ENCODE measurements at regions not wholly inside any gene's neighbourhood (a gene's known extent, or its start where the extent isn't known, plus 50 kb on each side); places are given as distances from the start of the nearest gene placed in this dataset.

GRCh38 chr10:9850415-9850814 is 1167.3 kb upstream of the CELF2 start:
- no peak for TF ChIP-seq TAF1 (IDR thresholded peaks at IDR 0.05; ENCODE audit: low read depth)
- no peak for TF ChIP-seq REST (IDR thresholded peaks at IDR 0.05; ENCODE audit: low read depth)
- TF ChIP-seq, protein P1, sequence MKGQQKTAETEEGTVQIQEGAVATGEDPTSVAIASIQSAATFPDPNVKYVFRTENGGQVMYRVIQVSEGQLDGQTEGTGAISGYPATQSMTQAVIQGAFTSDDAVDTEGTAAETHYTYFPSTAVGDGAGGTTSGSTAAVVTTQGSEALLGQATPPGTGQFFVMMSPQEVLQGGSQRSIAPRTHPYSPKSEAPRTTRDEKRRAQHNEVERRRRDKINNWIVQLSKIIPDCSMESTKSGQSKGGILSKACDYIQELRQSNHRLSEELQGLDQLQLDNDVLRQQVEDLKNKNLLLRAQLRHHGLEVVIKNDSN (IDR thresholded peaks at IDR 0.05): no peak
- no peak for TF ChIP-seq EP300 (IDR thresholded peaks at IDR 0.05; ENCODE audit: borderline replicate concordance)
- TF ChIP-seq RAD21 (IDR thresholded peaks at IDR 0.05; ENCODE audit: low read depth): no peak
- no peak for TF ChIP-seq CREB1 (IDR thresholded peaks at IDR 0.05; ENCODE audit: low read depth)
- TF ChIP-seq MAX (IDR thresholded peaks at IDR 0.05): no peak
- TF ChIP-seq CEBPB (IDR thresholded peaks at IDR 0.05): no peak
- no peak for TF ChIP-seq NFIC (IDR thresholded peaks at IDR 0.05)

GRCh38 chr10:9851808-9852207 is 1165.9 kb upstream of the CELF2 start:
- TF ChIP-seq, protein P1 (IDR thresholded peaks at IDR 0.05): no peak
- TF ChIP-seq NFIC (IDR thresholded peaks at IDR 0.05) (no peak), EGR1 (IDR thresholded peaks at IDR 0.05) (no peak), CEBPB (IDR thresholded peaks at IDR 0.05) (no peak), FOXM1 (IDR thresholded peaks at IDR 0.05; ENCODE audit: borderline replicate concordance, low read depth) (no peak), ZBTB7A (IDR thresholded peaks at IDR 0.05; ENCODE audit: low read depth) (no peak), EP300 (IDR thresholded peaks at IDR 0.05; ENCODE audit: borderline replicate concordance) (no peak), YY1 (IDR thresholded peaks at IDR 0.05; ENCODE audit: low read depth) (no peak), RAD21 (IDR thresholded peaks at IDR 0.05; ENCODE audit: low read depth) (no peak), TEAD4 (IDR thresholded peaks at IDR 0.05) (no peak), REST (IDR thresholded peaks at IDR 0.05; ENCODE audit: low read depth) (no peak), TCF12 (IDR thresholded peaks at IDR 0.05; ENCODE audit: low read depth) (no peak), MAX (IDR thresholded peaks at IDR 0.05) (no peak), CREB1 (IDR thresholded peaks at IDR 0.05; ENCODE audit: low read depth) (no peak), TAF1 (IDR thresholded peaks at IDR 0.05; ENCODE audit: low read depth) (no peak)

DNA sequence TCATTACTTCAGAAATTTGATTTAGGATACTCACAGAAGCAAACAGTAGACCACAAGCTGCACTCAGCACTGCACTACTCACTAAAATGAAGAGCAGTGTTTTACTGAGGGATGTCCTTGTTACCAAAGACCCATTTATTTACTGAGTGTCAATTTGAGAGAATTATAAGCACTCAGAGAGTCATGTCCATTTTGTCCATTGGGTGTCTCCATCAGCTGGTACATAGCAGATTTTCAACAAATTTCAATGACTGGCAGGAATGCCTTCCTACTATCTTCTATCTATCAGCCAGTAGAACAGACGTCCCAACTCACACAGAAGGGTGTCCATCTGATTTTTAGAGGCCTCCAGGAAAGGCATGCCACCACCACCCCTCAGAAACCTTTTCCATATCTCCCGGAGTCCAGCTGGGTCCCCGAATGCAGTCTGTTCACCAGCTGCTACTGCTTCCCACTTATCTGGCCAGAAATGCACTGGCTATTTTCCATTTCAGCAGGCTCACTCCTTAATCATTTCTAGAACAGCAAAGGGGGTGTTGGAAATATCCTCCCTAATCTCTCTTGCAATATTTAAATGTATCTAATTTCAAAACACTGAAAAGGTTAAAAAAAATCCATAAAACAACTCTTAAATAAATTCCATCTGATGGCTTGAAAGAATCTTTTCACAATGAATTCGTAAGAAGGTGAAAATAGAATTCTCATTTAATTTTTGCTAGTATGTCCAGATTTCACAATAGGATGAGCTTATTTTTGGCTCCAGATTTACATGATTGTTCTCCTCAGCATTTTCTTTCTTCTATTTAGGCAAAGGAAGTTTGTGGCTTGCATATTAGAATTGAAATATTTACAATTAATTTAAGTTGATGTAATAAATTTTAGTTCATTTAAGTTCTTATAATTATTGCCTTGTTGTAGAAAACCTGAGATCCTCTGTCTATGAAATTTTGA is 1164.0 kb upstream of the CELF2 start:
- no peak for TF ChIP-seq FOXM1 (IDR thresholded peaks at IDR 0.05; ENCODE audit: borderline replicate concordance, low read depth)
- TF ChIP-seq RAD21 (IDR thresholded peaks at IDR 0.05; ENCODE audit: low read depth): no peak
- no peak for TF ChIP-seq TAF1 (IDR thresholded peaks at IDR 0.05; ENCODE audit: low read depth)
- TF ChIP-seq NFIC (IDR thresholded peaks at IDR 0.05): no peak
- TF ChIP-seq MAX (IDR thresholded peaks at IDR 0.05): no peak
- TF ChIP-seq ZBTB7A (IDR thresholded peaks at IDR 0.05; ENCODE audit: low read depth): no peak
- TF ChIP-seq EP300 (IDR thresholded peaks at IDR 0.05; ENCODE audit: borderline replicate concordance): no peak
- no peak for TF ChIP-seq CREB1 (IDR thresholded peaks at IDR 0.05; ENCODE audit: low read depth)
- TF ChIP-seq YY1 (IDR thresholded peaks at IDR 0.05; ENCODE audit: low read depth): no peak
- TF ChIP-seq TCF12 (IDR thresholded peaks at IDR 0.05; ENCODE audit: low read depth): no peak
- no peak for TF ChIP-seq EGR1 (IDR thresholded peaks at IDR 0.05)
- TF ChIP-seq, protein P1 (IDR thresholded peaks at IDR 0.05): no peak
- TF ChIP-seq REST (IDR thresholded peaks at IDR 0.05; ENCODE audit: low read depth): no peak
- no peak for TF ChIP-seq TEAD4 (IDR thresholded peaks at IDR 0.05)
- TF ChIP-seq CEBPB (IDR thresholded peaks at IDR 0.05): no peak
